HG02870 (cell line): ENCODE measurements at regions not wholly inside any gene's neighbourhood (a gene's known extent, or its start where the extent isn't known, plus 50 kb on each side); places are given as distances from the start of the nearest gene placed in this dataset.

Experiments
- ATAC-seq: cut with Tn5 transposase; IDR thresholded peaks from one replicate; pipeline ENCODE4 v1.9.1; 2021; ENCODE audit warnings: mild to moderate bottlenecking, moderate library complexity; ENCODE audit not compliant: unreplicated experiment

DNA sequence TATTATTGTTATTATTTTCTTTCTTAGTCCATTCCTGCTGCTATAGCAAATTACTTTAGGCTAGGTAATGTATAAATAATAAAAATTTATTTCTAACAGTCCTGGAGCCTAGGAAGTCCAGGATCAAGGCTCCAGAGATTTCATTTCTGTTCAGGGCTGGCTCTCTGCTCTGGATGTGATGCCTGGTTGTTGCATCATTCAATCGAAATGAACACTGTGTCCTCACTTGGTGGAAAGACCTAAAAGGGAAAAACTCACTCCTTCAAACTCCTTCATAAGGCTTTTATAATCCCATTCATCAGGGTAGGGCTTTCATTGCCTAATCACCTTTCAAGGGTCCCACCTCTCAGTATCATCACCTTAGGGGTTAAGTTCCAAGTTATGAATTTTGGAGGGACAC, 395.0 kb downstream of the EFNB2 start:
- no peak for ATAC-seq

DNA sequence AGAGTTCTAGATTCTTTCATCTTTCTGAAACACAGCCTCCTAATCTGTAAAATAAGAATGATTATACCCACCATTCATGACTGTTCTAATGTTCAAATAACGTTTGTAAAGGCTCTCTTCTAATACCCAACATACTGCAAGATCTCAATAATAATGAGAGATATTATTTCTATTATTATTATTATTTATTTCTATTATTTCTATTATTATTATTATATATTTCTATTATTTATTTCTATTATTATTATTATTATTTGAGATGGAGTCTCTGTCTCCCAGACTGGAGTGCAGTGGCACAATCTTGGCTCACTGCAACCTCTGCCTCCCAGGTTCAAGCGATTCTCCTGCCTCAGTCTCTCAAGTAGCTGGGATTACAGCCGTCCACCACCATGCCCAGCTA, 395.5 kb downstream of the EFNB2 start:
- no peak for ATAC-seq

DNA sequence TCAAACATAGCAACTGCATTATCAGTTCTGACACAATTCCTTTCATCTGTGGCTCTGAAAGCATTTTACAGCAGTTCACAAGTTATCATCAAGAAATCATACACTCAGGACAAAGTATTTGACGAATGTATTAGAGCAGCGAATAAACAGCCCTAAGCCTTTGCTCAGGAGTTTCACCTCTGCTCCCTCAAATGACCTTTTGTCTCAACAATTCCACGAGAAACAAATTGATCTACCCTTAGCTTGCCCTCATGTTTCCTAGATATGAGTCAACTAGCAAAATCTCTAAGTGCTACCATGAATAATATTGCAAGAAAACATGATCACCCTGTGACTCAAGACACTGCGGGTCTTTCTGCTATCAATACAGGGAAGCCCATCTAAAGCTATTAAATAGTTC, 396.1 kb downstream of the EFNB2 start:
- ATAC-seq: no peak

DNA sequence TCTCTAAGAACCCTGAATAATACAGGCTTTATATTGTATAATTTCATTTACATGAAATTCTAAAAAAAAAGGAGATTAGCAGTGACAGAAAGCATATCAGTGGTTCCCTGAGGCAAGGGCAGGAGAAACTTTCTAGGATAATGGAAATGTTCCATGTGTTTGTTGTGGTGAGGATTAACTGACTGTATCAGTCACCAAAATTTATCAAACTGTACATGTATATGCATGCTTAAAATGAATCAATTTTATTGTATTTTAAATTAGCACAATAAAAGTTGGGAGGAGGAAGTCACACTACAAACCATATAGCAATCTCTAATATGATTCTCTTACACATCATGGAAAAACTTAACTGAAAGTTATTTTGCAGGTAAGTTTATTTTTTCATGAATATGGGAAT, 396.8 kb downstream of the EFNB2 start:
- no peak for ATAC-seq

DNA sequence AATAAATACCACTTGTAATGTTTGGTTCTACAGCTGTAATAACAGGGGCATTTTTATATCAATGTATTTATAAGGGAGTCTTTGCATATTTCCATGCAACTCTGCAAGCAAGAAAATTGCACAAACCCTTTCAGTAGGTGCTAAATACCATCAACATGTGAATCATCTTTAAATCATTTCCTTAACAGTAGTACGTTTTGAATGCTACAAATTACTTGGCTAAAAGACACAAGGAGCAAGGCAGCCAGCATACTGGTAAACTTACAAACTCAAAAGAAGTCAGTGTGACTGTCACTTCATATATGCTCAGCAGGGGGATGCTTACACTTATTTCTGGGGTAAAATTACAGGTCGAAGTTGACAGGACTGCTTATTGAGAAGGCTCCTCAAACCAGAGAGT, 402.4 kb downstream of the EFNB2 start:
- no peak for ATAC-seq

DNA sequence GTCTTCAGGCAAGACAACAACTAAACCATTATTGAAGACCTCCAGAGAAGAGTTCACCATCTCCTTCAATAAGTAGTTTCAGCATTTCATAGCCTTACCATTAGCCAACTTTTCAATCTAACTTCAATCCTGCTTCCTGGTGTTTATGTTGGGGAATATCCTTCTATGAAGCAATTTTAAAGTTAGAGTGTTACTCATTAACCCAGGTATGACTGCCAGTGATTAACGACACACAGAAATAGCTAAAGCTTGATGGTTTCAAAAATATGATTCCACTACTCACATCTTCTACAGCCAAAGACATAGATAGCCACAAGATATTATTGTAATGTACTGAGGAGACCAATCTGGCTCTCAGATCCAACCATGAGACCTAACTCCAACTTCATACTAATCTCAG, 403.2 kb downstream of the EFNB2 start:
- no peak for ATAC-seq

DNA sequence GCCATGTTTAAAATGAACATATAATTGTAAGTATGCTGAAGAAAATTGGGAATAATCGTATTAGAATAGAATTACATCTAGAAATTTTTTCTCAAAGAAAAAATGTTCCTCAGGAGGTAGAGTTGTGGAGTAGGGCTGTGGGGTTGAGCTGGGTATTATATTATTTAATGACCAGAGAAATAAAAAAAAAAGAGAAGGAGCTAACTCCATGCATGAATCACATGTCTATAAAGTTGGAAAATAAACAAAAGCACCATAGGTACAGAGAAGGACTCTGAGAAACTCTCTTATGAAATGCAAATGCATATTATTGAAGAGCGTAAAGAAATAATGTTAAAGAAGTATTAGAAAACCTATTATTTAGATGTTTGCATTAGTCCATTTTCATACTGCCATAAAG, 405.5 kb downstream of the EFNB2 start:
- no peak for ATAC-seq

DNA sequence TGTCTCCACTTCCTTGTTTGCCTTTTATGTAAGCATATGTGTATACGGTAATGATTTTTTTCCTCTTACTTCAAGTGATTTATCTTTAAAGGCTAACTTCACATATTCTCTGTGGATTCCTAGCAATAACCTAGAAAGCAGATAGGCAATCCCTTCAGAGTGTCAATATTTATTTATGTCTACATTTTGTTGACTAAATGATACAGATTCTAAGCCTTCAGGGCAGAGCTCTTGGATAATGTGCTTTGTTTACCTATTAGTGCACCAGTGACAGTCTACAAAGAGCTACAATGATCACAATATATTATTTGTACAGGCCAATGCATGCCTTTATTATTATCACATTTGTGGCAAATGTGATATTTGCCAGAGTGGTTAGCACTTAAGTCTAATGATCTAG, 406.2 kb downstream of the EFNB2 start:
- no peak for ATAC-seq

DNA sequence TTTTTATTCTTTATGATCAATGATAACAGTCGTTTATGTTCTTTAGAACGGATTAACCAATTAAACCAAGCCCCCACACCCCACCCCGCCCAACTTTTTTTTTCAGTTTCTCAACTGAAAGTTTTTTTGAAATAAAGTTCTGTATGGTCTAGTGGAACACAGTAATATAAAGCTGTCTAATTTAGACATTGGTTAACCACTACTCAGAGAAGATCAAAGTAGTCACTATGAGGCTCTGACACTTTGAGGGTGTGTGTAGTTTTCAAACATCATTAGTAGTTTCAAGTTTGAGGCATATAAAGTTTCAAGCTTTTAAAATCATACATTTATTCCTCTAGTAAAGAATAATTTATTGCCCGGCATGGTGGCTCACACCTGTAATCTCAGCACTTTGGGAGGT, 413.2 kb downstream of the EFNB2 start:
- ATAC-seq: no peak

DNA sequence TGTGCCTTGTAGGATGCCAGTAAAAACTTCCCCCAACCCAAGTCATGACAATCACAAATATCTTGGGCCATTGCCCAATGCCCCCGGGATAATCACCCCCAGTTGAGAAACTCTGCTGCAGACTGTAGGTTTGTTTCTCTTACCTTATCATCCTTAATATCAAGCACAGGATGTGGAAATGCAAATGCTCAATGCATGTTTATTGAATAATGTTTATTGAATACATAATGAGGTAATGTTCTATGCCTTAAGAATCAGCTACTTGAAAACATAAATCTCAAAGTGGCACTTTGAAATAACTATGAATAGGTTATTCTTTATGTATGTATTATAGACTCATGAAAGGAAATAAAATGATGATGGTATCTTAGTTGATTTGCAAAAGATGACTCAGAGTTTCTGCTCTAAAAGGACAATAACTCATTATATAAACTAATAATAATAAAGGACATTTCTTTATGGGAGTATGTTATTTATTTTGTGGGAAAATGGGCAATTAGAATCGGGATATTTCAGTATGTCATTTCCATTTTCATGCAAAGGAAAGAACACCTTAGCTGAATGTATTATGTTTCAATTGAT, 414.2 kb downstream of the EFNB2 start:
- no peak for ATAC-seq

DNA sequence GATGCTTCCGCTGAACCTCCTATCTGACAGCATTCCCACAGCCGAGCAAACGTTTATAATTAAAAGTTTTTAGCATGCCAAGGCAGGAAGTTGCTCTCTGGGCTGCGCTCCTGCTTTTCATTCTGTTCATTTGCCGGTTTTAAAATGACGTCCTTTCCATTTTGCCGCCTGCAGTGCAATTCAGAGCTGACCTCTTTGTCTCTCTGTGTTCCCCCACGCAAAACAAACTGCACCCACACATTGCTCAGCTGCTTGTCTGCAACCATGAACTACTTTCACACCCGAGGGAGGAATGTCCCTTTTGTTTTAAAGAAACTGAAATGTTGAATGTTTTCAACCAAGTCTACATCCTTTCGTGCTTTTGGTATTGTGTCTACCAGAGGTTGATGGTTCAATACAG, 416.5 kb downstream of the EFNB2 start:
- ATAC-seq: no peak

DNA sequence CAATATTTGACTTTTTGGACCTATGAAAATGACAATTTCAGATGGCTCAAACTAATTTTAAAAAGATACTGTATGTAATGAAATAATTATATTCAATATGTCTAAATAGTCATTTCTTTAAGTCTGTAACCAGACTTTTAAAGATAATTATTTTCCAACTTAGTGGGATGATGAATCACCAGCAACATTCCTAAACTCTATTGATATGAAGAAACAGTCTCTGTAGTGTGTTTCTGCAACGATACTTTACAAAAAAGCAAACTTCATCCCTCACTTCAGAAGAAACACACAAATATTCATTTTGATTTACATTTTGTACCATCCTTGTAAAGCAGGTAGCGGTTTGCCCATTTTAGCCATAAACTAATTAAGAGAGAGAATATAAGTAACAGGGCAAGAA, 417.4 kb downstream of the EFNB2 start:
- ATAC-seq: no peak

DNA sequence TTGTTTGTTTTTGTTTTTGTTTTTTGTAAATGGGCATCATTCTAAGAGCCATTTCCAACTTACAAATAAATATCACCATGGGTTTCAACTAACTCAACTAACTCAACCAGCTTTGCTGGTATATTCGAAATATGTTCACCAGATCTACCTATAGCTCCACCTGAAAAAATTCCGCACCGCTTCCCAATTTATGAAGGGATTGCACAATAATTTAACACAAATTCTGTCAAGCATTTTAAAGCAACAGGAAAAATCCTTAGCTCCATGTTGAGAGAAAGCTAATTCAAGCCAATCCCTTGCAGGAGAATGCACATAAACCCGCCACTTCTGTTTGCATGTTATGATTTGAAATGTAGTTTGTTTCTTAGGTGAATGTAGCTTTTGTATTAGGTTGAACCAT, 417.8 kb downstream of the EFNB2 start:
- no peak for ATAC-seq

DNA sequence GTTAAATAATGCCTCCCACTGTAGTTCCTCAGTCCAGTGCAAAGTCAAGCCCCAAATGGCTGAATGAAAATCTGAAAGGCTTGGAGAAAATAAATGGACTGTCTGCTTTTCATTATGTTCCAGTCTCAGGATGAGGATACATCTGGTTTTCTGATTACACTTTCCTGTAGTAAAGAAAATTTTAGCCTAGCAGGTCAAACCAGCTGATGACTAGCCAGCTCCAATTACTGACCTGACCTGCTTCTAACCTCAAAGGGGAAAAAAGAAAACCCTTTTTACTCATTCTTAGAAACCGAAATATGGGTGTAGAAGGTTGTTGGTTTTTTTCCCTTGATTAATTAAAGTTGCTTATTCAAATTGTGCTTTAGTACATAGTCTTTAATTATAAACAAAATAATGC, 418.4 kb downstream of the EFNB2 start:
- ATAC-seq: no peak

DNA sequence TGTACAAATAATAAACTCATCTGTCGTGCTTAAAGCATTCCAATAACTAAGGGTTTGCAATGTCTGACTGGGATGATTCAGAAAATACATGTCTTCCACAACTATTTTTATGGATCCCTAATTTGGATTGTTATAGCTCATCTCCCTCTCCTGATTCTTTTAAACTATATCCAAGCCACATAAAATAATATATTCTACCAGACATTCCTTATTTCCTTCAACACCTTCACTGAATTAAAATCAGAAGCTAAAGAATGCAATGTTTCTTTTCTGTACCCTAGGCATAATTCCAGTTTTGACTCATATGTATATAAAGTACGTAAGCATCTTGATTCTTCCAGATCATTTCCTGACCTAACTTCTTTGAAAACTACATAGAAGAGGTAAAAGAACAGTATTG, 420.4 kb downstream of the EFNB2 start:
- ATAC-seq: no peak

DNA sequence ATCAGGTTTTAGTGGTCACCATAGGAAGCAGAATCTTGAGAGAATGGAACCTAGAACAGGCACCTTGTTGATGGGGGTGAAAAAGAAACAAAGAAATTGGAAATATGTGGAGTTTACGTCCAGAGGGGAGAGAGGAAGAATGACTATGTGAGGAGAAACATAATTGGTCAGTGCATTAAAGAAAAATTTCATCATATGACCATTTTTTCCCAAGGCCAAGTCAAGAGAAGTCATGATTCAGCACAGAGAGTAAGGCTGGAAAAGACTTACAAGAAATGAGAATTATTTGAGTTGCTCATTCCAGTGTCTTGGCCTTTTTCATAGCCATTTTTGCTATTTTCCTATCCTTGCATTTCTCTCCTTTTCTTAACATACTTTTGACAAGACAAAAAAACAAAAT, 421.7 kb downstream of the EFNB2 start:
- no peak for ATAC-seq

DNA sequence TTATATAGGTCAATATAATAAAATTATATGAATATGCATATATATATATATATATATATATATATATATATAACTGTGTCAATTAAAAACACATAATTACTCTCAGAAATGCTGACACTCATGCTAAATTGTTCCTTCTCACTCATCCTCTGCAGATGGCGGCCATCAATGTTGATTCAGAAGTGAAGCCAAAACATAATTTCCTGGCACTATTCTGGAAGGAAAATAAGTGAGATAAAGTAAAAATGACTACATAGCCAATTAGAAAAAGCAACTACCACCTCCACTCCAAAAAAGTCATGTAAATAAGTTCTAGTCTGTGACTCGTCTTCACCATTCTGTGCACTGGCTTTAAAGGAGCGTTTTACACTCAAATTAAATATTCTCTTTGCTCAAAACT, 423.3 kb downstream of the EFNB2 start:
- no peak for ATAC-seq

DNA sequence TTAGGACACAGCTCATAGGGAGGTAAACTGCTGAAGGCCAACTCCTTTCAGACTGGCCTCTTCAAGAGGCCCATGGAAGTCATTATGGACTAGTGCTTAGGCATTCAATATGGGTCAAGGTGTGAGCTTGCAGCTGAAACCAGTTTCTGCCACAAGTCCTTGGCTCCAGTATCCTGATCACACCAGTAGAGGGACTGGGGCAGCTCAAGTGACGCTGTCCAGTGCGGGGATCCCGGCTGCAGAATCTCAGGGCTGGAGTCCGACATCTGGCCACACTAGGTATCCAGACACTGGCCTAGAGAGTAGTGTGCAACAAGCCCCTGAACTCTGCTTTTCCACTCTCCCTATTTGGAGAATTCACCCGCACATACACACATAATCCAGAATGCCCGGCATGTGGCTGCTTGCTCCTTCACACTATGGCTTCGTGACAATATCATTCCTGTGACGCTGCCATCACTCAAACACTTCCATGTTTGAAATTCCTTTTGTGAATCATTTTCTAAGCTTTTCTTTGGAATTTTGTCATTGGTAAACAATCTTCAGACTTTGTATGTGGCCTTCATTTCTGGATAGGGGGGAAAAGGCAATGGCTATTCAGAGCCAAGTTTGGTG, 425.1 kb downstream of the EFNB2 start:
- no peak for ATAC-seq

DNA sequence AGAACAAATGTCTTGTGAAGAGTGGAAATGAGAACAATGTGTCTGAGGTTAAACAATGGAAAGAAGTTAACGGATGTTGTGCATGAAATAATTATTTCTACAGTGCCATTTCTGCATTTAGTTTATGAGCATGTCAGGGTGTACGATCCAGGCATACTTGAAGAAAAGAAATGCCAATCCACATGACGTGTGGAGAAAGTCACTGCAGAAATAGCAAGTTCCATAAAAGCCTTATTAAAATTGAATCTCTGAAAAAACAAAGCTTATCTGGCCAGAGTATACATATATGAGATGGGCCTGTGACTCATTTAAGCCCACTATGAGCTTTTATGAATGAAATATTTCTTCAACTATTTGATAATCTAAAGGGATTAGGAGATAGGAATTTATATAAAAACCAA, 426.1 kb downstream of the EFNB2 start:
- ATAC-seq: no peak

DNA sequence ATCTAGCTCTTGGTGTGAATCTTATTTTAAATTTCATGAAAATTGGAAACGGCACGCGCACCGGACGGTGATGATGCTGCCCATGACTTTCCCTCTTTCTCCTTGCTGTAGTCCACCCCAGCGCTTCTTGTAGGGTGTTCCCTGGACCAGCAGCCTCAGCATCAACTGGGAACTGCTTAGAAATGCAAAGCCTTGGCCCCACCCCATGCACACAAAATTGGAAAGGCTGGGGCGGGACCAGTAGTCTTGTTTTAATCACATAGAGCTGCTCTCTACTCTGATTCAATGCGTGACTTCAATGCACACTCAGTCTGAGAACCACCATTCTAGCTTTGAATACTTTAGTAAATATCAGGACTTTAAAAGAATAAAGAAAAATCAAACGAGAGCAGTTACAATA, 427.1 kb downstream of the EFNB2 start:
- ATAC-seq: no peak

DNA sequence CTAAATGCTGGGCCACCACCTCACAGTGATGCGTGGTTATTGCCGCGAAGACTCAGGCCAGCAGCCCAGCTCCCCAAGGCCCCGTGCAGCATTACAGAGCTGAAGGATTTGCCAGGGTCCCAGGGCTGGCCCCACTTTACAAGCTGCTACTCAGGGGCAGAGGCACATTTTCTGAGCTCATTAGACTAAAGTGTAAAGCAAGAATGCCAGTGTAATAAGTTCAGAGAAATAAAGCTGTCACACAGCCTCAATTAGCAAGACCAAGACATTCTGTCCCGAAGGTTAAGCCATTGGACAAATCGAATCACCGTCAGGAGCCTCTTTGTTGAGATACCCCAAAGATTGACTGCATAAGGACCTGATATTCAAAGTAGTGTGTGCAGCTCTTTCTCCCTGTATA, 428.4 kb downstream of the EFNB2 start:
- no peak for ATAC-seq

DNA sequence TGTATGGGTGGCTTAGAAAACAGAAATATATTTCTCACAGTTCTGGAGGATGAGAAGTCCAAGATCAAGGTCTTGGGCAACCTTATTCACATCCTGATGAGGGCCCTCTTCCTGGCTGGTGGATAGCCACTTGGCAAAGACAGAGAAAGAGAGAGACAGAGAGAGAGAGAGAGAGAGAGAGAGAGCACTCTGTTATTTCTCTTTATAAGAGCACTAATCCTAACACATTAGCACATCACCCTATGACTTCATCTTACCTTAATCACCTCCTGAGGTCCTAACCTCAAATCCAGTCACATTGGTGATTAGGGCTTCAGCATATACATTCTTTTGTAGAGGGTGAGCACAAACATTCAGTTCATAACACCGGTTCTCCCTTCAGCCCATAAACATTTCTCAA, 430.3 kb downstream of the EFNB2 start:
- no peak for ATAC-seq

DNA sequence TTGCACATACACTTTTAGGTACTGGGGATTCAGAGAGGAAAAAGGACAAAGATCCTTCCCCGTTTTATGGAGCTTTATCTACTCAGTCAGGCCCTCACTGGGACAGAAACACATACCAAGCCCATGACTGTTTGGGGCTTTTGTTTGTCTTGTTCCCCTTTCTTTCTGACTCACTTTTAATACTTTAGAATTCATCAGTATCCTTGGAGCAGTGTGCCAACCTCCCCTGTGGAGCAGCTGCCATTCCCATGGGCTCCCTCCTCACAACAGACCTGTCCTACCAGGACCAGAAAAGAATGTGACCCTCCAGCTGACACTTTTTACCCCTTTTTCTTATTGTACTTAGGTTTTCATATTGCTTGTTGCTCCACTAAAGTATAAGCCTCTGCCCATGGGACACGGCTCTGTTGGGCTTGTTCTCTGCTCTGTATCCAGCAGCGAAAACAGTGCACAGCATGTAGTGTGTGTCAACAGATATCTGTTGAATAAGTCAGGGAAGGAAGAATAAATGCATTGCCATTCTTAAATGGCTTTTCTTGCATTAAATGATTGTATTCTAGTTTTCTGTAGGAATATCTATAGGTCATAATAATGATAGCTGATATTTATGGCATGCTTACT, 431.1 kb downstream of the EFNB2 start:
- ATAC-seq: no peak
